ENCODE measurements at regions not wholly inside any gene's neighbourhood (a gene's known extent, or its start where the extent isn't known, plus 50 kb on each side); places are given as distances from the start of the nearest gene placed in this dataset.

GRCh38 chr14:96617635-96618034, 115.5 kb downstream of the PAPOLA start:
- DNase-seq, result no peak

DNA sequence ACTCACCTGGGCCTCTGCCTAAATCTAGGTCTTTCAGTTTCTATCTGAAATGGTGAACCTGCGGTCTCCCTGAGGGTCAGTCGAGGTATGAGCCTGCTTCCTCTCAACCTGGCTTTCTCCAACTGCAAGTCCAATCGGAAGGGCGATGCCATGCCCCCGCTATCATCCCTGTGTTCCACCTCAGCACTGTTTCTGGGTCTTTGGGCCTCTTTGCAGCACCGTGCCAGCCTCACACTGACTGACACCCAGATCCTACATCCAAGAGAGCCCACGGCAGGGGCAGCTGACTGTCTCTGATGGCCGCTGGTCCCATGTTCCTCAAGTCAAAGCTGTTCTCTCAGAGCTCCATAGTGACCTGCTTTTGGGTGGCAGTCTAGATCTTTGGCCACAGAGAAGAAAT, 120.7 kb downstream of the PAPOLA start:
- DNase-seq, result no peak

- no peak for DNase-seq
Observed at GRCh38 chr14:96623676-96624484, 121.7 kb downstream of the PAPOLA start.

DNA sequence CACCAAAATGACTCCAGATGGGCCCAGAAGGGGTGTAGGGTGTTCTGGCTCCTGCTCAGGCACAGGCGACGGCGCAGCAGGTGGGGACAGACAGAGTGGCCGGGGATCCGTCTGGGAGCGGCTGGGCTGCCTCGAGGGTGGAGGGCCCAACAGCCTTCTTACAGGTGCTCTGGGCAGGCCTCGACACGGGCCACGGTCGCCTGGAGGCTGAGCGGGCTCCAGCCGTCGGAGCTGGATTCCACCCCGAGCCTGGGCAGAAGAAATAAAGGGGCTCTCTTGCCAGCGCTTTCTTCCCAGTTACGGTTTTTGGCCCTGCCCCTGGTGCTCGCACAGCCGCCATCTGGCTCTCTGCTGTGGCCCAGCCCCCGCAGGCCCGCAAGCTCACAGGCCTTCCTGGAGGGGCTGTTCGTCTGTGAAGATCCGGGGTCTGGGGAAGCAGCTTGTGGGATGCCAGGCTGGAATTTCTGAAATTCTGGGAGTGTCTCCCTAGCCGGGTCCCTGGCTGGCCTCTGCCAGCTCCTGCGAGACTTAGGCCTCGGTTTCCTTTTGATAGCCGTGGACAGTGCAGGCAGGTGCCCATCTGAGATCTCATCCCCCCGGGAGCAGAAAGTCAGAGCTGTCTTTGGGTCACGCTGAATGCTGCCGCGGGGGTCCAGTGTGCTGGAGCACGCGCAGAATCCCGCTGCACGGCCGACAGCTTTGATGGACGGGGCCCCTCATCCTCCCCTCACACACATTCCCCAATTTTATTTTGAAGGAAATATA, 122.7 kb downstream of the PAPOLA start:
- no peak for DNase-seq

- no peak for DNase-seq
Observed at GRCh38 chr14:96625426-96625985, 123.3 kb downstream of the PAPOLA start.

- no peak for DNase-seq
Observed at GRCh38 chr14:96626121-96626768, 124.1 kb downstream of the PAPOLA start.

DNA sequence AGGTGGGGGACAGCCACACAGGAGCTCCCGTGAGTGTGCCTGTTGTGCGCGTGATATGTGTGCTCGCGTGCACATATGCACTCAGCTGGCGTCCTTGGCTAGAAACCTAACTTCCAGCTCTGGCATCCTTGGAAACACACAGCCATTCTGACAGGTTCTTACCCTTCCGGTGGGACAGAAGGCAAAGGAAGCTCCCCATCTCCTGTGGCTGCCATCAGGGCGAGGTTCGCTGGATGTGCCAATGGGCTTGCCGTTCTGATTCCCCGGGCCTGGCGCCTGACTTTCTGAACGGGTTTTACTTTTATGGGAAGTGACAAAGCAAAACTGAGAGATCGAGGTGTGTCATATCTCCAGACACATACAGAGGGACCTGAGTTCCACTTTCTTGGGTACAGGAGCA, 124.7 kb downstream of the PAPOLA start:
- DNase-seq, result no peak

DNA sequence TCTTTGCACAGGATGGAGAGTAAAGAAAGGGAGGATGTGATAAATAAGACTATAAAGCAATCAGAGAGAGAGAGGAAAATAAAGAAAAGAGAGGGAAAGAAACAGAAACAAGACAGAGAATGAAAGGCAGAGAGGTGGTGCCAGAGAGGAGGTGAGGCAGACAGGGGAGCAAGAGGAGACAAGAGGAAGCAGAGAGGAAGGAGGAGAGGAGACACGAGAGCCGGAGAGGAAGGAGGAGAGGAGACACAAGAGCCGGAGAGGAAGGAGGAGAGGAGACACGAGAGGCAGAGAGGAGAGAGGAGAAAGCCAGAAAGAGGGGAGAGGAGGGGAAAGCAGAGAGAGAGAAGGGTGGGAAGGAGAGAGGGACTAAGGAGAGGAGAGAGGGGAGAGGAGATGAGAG, 125.2 kb downstream of the PAPOLA start:
- DNase-seq, result no peak

- DNase-seq, result no peak
Observed at GRCh38 chr14:96627811-96628775, 125.9 kb downstream of the PAPOLA start.

DNA sequence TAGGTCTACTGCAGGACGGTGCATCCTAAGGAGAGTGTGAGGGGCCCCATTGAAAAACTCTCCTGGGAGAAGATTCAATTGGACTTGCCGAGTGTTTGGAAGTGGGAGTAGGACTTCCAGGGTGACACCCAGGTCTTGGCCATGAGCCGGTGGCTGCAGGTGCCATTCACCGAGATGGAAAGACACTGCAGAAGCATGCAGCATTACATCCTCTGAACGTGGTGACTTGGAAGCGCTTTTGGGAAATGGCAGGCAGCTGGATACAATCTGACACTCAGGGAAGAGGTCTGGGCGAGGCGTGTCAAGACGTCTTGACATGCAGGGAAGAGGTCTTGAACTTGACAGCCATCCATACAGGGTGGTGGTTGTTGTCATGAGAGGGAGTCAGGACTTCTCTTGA, 126.9 kb downstream of the PAPOLA start:
- no peak for DNase-seq

- no peak for DNase-seq
Observed at GRCh38 chr14:96629558-96630222, 127.5 kb downstream of the PAPOLA start.

GRCh38 chr14:96630281-96630680, 128.1 kb downstream of the PAPOLA start:
- no peak for DNase-seq

DNA sequence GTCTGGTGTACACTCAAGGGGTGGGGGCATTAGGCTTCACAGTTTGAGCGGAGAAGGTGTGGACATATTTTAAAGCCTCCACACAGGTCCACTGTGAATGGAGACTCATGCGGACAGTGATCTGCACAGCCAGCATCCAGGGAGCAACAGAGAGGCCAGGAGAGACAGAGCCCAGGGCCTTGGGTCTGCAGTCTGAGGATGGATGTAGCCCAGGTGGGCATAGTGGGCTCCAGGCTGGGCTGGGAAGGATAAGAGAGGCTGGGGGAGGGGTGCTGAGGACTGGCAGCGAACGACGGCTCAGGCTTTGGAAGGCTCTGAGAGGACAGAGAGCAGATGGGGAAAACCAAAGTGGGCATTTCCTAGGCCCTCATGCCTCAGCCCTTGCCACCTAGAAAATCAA, 128.8 kb downstream of the PAPOLA start:
- no peak for DNase-seq

GRCh38 chr14:96631621-96632362, 129.6 kb downstream of the PAPOLA start:
- DNase-seq, result no peak

DNA sequence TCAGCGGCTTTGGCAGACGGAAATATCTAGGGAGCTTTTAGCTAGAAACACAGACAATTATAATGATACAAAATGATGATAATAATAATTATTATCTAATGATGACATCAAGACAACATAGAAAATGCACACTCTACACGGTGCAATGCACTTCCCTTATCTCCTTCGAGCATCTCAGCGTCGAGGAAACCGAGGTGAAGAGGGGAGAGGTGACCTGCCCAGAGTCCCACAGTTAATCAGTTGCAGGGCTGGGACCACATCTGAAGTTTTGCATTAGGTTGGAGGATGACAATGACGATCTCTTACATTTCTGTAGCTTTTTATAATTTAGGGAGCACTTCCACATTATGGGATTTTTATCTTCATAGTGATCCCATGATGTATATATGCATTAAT, 130.2 kb downstream of the PAPOLA start:
- DNase-seq, result no peak

DNA sequence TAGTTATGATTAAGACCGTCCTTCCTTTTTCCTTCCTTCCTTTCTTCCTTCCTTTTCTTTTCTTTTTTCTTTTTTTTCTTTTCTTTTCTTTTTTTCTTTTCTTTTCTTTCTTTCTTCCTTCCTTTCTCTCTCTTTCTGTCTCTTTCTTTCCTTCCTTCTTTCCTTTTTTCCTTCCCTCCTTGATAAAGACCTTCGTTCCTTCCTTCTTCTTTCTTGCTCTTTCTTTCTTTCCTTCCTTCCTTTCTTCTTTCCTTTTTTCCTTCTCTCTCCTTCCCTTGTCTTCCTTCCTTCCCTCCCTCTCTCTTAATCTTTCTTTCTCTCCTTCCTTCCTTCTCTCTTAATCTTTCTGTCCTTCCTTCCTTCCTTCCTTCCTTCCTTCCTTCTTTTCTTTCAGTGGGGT, 130.9 kb downstream of the PAPOLA start:
- no peak for DNase-seq

DNA sequence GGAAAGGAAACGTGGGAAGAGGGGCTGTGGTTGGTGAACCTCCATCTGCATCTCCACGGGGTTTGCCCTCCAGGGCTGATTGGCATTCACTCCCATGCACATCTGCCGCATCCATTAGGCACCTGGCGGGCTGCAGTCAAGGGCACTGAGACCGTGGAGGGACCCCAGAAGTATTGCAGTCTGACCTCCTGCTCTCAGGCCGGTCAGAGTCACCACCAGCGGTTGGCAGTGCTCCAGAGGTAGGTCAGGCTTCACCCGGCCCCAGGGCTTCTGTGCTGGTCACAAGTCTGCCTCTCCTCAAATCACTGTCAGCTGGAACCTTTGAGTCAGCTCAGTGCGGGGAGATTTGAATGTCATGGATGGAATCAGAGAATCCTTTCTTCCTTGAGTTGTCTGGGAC, 132.3 kb downstream of the PAPOLA start:
- no peak for DNase-seq

DNA sequence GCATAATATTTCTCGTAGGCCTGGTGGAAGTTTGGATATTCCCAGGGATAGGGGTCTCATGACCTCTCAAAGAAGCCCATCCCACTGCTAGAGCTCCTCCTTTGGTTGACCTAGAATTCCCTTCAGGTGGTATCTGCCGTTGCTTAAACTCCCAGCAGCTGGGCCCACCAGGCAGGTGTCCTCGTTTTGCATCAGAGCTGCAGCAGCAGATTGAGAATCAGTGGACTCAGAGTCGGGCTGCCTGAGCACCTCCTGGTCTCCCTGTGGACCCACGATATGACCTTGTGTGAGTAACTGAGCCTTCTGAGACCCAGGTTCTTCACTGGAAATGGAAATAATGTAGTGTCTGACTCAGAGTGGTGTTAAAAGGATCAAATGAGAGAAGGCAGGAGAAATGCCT, 132.7 kb downstream of the PAPOLA start:
- no peak for DNase-seq

- DNase-seq, result no peak
Observed at GRCh38 chr14:96635850-96636249, 133.7 kb downstream of the PAPOLA start.

DNA sequence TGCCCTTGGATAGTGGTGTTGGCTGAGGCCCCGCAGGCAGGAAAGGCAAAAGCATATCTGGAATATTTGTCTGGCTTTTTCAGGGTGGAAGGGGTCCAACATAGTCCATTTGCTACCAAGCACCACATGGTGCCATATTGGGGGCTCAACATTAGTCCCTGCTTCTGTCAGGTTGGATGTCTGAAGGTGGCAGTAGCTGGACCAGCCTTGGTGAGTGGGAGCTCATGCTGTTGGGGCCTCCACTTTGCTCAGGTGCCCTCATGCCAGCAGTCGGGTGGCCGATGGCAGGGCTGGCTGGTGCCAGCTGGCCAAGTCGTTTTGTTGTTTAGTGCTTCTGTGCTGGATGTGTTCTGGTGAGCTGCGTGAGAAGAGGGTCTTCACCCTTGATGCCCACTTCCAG, 135.3 kb downstream of the PAPOLA start:
- DNase-seq, result no peak

Data from inflammatory macrophage treated with lipopolysaccharide for 1 hour (primary cell).